ENCODE measurements at regions not wholly inside any gene's neighbourhood (a gene's known extent, or its start where the extent isn't known, plus 50 kb on each side); places are given as distances from the start of the nearest gene placed in this dataset.
A peak's percentile ranks its signal among the peaks of the same experiment; 100 is the strongest.

- Mint-ChIP-seq H3K9me3 (ENCODE audit: unreplicated experiment) (no peaks in the 10 kb centered on the region), H3K27me3 (ENCODE audit: unreplicated experiment) (peaks cover 7% of the 10 kb centered on the region), H3K27ac (ENCODE audit: unreplicated experiment) (no peak overlapping the region), H3K36me3 (ENCODE audit: low read depth, unreplicated experiment) (no peaks in the 10 kb centered on the region), H3K4me1 (ENCODE audit: unreplicated experiment) (peaks cover 1% of the 10 kb centered on the region), H3K4me3 (ENCODE audit: unreplicated experiment) (no peak overlapping the region)
- DNase-seq (ENCODE audit: low spot score) = no peak
- TF ChIP-seq, protein P1, sequence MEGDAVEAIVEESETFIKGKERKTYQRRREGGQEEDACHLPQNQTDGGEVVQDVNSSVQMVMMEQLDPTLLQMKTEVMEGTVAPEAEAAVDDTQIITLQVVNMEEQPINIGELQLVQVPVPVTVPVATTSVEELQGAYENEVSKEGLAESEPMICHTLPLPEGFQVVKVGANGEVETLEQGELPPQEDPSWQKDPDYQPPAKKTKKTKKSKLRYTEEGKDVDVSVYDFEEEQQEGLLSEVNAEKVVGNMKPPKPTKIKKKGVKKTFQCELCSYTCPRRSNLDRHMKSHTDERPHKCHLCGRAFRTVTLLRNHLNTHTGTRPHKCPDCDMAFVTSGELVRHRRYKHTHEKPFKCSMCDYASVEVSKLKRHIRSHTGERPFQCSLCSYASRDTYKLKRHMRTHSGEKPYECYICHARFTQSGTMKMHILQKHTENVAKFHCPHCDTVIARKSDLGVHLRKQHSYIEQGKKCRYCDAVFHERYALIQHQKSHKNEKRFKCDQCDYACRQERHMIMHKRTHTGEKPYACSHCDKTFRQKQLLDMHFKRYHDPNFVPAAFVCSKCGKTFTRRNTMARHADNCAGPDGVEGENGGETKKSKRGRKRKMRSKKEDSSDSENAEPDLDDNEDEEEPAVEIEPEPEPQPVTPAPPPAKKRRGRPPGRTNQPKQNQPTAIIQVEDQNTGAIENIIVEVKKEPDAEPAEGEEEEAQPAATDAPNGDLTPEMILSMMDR (IDR thresholded peaks at IDR 0.05; ENCODE audit: unreplicated experiment) = no peak
These were observed 164.3 kb upstream of the AKR1E2 start for GRCh38 chr10:4661511-4662255.

DNA sequence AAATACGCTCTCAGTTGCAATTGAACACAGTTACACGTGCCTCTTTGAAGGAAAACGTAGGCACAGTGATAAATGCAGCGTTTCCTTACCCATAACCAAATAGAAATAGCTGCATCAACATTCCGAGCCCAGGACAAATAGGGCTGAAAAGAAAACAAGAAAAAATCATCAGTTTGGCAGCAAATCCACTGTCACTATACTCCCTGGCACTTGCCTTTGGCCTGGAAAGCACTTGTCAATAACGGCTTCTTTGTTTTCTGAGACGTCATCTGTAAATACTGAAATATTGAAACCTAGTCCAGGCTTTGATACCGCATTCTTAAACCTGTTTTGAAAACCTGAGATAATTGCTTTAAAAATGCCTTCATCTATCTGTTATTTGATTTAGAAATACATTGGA lies 167.2 kb upstream of the AKR1E2 start:
- Mint-ChIP-seq H3K27ac (ENCODE audit: unreplicated experiment) (no peak overlapping the region), H3K4me1 (ENCODE audit: unreplicated experiment) (peaks cover 5% of the 10 kb centered on the region), H3K4me3 (ENCODE audit: unreplicated experiment) (no peak overlapping the region), H3K27me3 (ENCODE audit: unreplicated experiment) (peaks cover 7% of the 10 kb centered on the region), H3K9me3 (ENCODE audit: unreplicated experiment) (no peaks in the 10 kb centered on the region), H3K36me3 (ENCODE audit: low read depth, unreplicated experiment) (no peaks in the 10 kb centered on the region)
- no peak for DNase-seq (ENCODE audit: low spot score)
- TF ChIP-seq, protein P1 (IDR thresholded peaks at IDR 0.05; ENCODE audit: unreplicated experiment) = no peak

DNA sequence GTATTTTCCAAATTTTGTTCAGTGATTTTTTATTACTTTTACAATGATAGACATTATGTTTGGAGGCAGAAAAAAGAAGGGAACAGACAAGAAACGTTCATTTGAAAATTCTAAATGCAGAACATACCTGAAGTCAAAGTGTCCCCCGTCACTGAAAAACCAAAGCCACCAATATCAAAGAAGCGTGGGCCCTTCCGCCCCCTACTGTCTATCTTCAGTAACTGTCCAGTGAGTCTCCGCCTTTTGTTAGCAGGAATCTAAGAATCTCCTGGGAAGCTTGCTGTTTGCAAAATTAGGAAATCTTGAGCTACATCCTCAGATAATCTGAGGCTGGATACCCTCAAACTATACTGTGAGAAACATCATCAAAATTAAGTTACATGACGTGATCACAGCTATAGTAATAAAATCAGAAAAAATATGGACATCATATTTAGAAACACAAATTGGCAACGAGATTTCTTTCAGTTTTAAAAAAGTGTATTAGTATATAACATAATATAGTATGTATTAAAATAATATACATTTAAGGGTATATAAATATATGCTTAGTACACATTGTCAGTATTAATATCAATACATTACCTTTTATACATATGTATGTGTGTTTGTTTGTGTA lies 169.3 kb upstream of the AKR1E2 start:
- TF ChIP-seq, protein P1 (IDR thresholded peaks at IDR 0.05; ENCODE audit: unreplicated experiment) = peak; percentile 92
- Mint-ChIP-seq H3K4me1 (ENCODE audit: unreplicated experiment) (peaks cover 7% of the 10 kb centered on the region), H3K36me3 (ENCODE audit: low read depth, unreplicated experiment) (no peaks in the 10 kb centered on the region), H3K27ac (ENCODE audit: unreplicated experiment) (no peak overlapping the region), H3K27me3 (ENCODE audit: unreplicated experiment) (peaks cover 5% of the 10 kb centered on the region), H3K9me3 (ENCODE audit: unreplicated experiment) (no peaks in the 10 kb centered on the region), H3K4me3 (ENCODE audit: unreplicated experiment) (no peak overlapping the region)
- DNase-seq (ENCODE audit: low spot score) = peak; percentile 62

GRCh38 chr10:4655879-4656278 lies 170.1 kb upstream of the AKR1E2 start:
- peaks cover 5% of the 10 kb centered on the region for H3K27me3 Mint-ChIP-seq (ENCODE audit: unreplicated experiment)
- H3K9me3 Mint-ChIP-seq (ENCODE audit: unreplicated experiment) = no peaks in the 10 kb centered on the region
- H3K27ac Mint-ChIP-seq (ENCODE audit: unreplicated experiment) = no peak overlapping the region
- H3K4me3 Mint-ChIP-seq (ENCODE audit: unreplicated experiment) = no peak overlapping the region
- TF ChIP-seq, protein P1 (IDR thresholded peaks at IDR 0.05; ENCODE audit: unreplicated experiment) = no peak
- H3K36me3 Mint-ChIP-seq (ENCODE audit: low read depth, unreplicated experiment) = no peaks in the 10 kb centered on the region
- DNase-seq (ENCODE audit: low spot score) = no peak
- H3K4me1 Mint-ChIP-seq (ENCODE audit: unreplicated experiment) = peaks cover 10% of the 10 kb centered on the region

GRCh38 chr10:4655406-4655805 lies 170.6 kb upstream of the AKR1E2 start:
- TF ChIP-seq, protein P1 (IDR thresholded peaks at IDR 0.05; ENCODE audit: unreplicated experiment) = no peak
- no peak overlapping the region for H3K27ac Mint-ChIP-seq (ENCODE audit: unreplicated experiment)
- no peak for DNase-seq (ENCODE audit: low spot score)

More at GRCh38 chr10:4655406-4655805, 170.6 kb upstream of the AKR1E2 start:
- Mint-ChIP-seq H3K9me3 (ENCODE audit: unreplicated experiment) (no peaks in the 10 kb centered on the region), H3K4me1 (ENCODE audit: unreplicated experiment) (peaks cover 11% of the 10 kb centered on the region), H3K36me3 (ENCODE audit: low read depth, unreplicated experiment) (no peaks in the 10 kb centered on the region), H3K27me3 (ENCODE audit: unreplicated experiment) (peaks cover 1% of the 10 kb centered on the region), H3K4me3 (ENCODE audit: unreplicated experiment) (no peak overlapping the region)

All from endothelial cell (in vitro differentiated cells).